ENCODE measurements at regions not wholly inside any gene's neighbourhood (a gene's known extent, or its start where the extent isn't known, plus 50 kb on each side); places are given as distances from the start of the nearest gene placed in this dataset.
A peak's percentile ranks its signal among the peaks of the same experiment; 100 is the strongest.
"Not testable (repeated sequence)": the region's sequence is repeated elsewhere in the genome, so short reads cannot be mapped to it uniquely, and the experiment has no call there.

- no peak for DNase-seq (ENCODE audit: low spot score)
These were observed 64.0 kb downstream of the CCNG2 start for GRCh38 chr4:77220828-77221613.

- DNase-seq (ENCODE audit: low spot score): no peak
These were observed 68.0 kb downstream of the CCNG2 start for GRCh38 chr4:77225022-77225421.

- DNase-seq (ENCODE audit: low spot score): no peak
These were observed 70.1 kb downstream of the CCNG2 start for GRCh38 chr4:77226939-77227705.

DNA sequence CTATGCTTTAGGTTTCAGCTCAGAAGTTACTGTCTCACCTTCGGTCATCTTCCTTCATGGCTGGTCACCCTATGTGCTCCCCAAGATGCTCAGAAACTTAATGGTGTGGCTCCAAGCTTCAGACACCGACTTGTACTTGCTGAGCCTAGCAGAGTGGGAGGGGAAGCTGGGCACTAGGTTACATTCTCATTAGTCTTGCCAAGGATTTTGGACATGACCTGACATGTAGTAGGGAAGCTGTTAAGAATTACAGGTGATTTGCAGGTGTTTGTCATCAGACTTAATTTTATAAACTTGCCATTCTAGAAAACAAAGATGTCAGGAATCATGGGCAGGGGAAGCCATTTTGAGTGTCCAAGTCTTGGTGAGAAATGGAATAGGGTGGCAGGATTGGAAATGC, 72.4 kb downstream of the CCNG2 start:
- no peak for DNase-seq (ENCODE audit: low spot score)

- no peak for DNase-seq (ENCODE audit: low spot score)
These were observed 75.6 kb downstream of the CCNG2 start for GRCh38 chr4:77232653-77233052.

DNA sequence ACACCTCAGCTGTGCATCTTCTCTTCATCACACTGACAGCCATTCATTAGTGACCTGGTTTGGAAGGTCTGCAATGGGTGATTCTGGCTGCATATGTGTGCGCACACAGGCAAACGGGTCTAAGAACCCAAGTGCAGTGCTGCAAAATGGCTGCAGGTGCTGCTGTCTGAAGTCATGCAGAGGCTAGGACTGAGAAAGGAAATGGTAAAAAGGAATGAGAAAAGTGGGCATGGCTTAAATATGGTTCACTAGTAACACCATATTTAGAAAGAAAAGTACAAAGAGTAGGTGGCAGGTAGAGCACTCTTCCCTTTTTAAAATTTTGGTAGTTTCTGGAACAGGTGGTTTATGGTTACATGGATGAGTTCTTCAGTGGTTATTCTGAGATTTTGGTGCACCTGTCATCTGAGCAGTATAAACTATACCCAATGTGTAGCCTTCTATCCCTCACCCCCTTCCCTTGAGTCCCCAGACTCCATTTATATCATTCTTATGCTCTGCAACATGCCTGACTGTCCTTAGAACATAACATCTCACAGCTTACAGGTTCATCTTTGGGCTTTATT, 78.4 kb downstream of the CCNG2 start:
- DNase-seq (ENCODE audit: low spot score): no peak

DNA sequence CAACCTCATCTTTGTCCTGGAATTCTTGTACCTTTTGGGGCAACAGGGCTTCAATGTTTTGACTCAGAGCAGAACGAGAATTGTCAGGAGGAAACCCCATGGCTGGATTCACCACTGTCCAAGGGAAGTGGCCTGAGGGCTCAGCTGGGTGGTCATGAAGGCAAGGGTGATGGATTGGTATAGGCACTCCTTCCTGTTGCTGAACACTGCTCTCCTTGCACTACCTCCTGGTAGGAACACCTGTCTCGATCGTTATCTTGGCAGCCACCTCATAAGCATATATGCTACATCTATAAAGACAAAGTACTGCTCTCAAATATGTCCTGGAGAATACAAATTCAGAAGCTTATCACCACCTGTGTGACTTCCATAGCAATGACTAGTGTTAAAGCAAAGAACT, 79.8 kb downstream of the CCNG2 start:
- DNase-seq (ENCODE audit: low spot score): no peak

DNA sequence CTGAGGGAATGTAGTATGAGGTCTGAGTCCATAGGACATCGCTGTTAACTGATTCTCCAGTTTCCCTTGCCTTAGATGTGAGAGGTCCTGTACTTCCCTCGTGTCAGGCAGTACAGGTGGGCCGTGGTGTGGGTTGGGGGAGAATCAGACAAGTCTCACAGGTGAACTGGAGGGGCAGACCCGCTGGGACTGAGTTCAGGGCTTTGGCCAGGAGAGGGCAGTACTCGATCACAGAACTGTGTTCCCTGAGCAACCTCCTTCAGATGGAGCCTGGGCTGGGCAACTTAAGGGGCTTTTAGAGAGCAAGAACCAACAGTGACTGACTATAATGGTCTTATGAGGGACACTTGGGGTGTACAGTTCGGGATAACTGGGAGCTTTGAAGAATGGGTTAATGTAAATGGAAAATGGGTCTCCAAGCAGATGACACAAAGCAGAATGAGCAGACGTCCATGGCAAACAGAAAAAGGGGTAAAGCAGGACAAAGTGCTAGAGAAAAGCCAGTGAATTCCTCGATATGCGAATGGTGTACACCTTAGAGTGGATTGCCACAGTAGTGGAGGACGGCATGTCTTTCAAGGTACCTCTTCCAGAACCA, 83.6 kb downstream of the CCNG2 start:
- peak; percentile 21 for DNase-seq (ENCODE audit: low spot score)

- no peak for DNase-seq (ENCODE audit: low spot score)
These were observed 91.8 kb downstream of the CCNG2 start for GRCh38 chr4:77248805-77249204.

DNA sequence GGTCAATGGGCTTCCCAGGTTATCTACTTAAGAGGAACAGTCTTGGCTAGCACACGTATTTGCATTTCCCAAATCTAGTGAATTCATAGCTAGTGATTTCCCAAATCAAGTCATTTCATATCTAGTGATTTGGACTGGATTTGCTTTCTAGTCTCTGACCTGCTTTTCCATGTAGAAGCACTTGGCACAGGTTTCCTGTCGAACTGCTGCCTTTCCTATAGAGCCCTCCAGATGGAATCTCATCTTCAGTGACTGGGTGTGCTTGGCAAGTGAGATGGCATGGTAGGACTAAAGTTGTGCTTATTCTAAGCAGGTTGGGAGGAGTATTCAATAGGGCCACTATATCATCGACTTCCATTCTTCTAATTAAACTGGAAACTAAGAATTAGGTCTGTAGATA, 94.7 kb downstream of the CCNG2 start:
- no peak for DNase-seq (ENCODE audit: low spot score)

DNA sequence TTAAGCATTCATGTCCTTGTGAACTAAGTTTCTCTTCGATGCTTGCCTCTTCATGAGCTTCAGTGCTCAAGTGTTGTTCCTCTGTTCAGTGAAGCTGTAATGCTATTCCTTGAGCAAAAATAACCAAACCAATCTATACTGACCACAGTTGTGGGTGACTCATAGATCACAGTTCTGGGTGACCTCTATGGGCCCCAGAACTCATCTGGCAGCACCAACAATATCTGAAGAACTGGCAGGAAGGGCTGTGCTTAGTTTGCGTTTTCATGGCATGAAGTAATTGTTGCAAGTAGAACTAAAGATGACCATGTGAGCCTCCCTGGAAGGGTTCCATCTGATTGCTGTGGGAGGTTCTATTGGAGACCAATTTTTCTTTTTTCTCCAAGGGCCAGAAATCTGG, 106.2 kb downstream of the CCNG2 start:
- no peak for DNase-seq (ENCODE audit: low spot score)

DNA sequence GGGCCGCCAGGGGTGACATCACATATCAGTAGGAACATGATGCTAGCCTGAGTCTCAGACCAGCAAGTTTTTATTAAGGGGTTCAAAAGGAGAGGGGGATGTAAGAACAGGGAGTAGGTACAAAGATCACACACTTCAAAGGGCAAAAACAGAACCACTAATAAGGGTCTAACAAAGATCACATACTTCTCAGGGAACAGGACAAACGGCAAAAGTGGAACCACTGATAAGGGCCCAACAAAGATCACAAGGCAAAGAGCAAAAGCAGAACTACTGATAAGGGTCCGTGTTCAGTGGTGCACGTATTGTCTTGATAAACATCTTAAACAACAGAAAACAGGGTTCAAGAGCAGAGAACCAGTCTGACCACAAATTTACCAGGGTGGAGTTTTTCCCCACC, 107.0 kb downstream of the CCNG2 start:
- DNase-seq (ENCODE audit: low spot score): not testable (repeated sequence)

GRCh38 chr4:77264826-77265225, 107.8 kb downstream of the CCNG2 start:
- no peak for DNase-seq (ENCODE audit: low spot score)

DNA sequence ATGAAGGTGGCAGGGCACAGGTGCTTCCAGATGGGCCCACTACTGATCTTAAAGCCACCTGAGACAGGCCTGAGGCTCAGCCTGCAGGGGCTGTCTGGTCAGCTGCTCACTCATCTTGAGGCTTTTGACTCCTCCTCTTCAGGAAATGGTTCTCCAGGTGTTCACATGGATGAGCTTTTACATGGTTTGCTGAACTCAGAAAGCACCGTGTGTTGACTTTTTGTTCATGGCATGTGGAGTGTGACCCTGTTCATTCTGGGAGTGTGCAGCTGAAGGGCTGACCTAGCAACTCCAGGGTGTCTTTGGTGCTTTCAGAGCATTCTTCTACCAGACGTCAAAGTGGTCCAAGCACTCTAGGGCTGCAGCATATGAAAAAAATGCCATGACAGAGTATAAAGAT, 111.1 kb downstream of the CCNG2 start:
- DNase-seq (ENCODE audit: low spot score): no peak

- DNase-seq (ENCODE audit: low spot score): no peak
These were observed 112.5 kb downstream of the CCNG2 start for GRCh38 chr4:77269505-77269904.

DNA sequence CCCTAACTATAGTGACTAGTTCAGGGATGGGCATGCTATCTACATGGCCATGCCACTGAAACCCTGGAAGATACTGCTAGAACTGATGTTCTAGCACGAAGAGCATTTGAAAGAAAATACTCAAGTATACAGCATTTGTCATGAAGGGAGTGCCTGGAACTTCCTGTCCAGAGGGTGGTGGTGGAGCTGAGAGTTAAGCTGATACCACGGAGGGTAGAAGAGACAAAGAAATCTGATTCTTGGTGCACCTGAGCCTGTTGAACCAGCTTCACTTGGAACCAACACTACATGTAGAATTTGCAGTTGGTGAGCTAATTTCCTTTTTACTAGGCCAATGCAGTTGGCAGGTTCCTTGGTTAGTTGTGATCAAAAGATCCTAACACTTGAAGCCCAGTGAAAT, 116.4 kb downstream of the CCNG2 start:
- DNase-seq (ENCODE audit: low spot score): no peak

DNA sequence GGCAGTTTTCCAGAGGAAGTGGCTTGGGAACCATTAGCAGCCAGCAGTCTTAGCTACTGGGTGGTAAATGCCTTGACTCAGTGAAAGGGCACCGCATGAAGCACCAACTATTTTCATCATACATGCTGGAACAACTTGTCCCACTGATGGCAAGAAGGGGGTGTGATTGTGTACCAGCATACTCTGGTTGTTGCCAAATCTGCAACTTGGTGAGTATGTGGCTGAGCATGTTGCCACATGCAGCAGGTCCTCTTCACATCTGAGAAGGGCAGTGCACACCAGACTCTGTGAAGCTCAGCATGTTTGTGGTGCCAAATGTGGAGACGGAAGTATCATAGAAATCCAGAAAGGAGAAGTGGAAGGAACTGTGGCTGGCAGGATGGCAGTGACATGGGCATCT, 122.1 kb downstream of the CCNG2 start:
- DNase-seq (ENCODE audit: low spot score): not testable (repeated sequence)

DNA sequence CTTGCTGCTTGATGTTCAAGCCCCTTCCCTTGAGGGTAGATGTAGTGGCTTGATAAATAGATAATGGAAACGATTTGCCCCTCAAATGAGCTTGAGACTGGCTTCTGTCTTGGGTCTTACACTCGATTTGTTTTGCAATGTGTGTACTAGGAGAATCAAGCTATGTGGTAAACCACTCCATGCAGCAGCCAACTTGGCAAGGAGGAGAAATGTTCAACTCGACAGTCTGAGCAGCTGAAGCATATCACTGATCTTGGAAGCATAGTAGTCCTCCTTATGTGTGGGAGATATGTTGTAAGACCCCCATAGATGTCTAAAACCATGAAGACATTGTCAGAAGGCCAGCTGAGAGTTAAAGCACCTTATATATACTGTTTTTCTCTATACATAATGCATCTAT, 125.3 kb downstream of the CCNG2 start:
- DNase-seq (ENCODE audit: low spot score): no peak

- no peak for DNase-seq (ENCODE audit: low spot score)
These were observed 127.0 kb downstream of the CCNG2 start for GRCh38 chr4:77284036-77284435.

DNA sequence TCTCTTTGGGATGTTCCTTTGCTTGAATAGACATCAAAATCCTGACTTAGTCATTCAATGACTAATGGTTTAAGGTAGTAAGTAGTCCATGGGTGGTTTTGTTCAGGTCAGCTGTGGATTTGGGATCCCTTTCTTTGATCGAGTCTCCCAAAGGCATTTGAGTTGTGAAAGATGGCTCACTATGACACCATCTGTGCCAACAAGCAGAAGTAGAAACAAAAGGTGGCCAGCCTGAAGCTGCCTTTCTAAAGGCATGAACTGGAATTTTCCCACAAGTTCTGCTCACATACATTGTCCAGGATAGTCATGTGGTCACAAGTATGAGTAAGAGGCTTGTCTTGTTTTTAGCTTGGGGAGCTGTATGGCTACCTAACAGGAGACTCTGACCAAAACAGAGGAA, 129.9 kb downstream of the CCNG2 start:
- no peak for DNase-seq (ENCODE audit: low spot score)

DNA sequence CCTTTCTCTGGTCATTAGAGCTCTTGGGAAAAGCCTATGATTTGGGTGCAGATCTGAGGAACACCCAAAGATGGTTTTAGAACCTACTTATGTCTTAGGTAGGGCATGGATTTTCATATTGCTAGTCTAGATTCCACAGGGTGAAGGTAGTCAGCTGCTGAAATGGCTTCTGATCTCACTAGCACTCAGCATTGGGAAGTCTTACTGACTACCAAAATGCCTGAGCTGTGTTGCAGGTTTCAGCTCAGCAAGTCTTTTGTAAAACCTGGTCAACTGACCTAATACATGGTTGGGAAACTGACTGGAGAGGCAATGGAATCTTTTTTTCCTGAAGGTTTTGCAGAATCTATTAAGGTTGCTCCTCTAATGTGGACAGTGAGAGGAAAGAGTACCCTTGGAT, 136.4 kb downstream of the CCNG2 start:
- no peak for DNase-seq (ENCODE audit: low spot score)

GRCh38 chr4:77300996-77301395, 144.0 kb downstream of the CCNG2 start:
- DNase-seq (ENCODE audit: low spot score): not testable (repeated sequence)

DNA sequence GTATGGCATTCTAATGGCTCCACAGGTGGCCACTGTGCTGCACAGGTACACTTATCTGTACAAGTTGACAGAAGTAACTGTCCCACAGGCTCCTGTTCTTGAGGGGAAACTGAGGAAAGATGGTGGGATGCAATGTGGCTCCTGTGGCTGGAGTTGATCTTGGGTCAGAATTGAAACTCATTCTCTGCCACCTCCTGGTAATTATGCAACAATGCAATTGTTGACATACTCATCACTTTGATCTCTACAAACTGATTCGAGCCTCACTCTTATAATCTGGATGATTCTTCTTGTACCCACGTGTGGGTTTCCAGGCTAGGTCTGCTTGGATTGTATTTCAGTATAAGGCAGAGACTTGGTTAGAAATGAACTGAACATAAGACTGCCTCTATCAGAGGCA, 148.8 kb downstream of the CCNG2 start:
- no peak for DNase-seq (ENCODE audit: low spot score)
